DMS53 (cell line): ENCODE measurements at regions not wholly inside any gene's neighbourhood (a gene's known extent, or its start where the extent isn't known, plus 50 kb on each side); places are given as distances from the start of the nearest gene placed in this dataset.

ENCODE experiments used
- DNase-seq: peaks from one replicate; lab custom pipeline; 2025; lab: John Stamatoyannopoulos, UW

DNA sequence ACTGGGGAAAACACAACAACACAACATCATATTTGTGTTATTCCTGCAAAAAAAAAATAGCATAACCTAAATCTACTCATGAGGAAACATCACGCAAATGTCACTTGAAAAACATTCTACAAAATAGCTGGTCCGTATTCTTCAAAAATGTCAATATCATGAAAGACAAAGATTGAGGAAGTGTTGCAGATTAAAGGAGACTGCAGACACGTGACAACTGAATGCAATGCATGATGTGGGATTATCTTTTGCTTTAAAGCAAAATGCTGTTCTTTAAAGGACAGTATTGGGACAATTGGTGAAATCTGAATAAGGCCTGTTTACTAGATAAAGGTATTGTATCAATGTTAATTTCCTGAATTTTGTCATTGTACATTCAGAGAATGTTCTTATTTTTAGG, 157.7 kb downstream of the SMIM20 start:
- DNase-seq, result no peak

DNA sequence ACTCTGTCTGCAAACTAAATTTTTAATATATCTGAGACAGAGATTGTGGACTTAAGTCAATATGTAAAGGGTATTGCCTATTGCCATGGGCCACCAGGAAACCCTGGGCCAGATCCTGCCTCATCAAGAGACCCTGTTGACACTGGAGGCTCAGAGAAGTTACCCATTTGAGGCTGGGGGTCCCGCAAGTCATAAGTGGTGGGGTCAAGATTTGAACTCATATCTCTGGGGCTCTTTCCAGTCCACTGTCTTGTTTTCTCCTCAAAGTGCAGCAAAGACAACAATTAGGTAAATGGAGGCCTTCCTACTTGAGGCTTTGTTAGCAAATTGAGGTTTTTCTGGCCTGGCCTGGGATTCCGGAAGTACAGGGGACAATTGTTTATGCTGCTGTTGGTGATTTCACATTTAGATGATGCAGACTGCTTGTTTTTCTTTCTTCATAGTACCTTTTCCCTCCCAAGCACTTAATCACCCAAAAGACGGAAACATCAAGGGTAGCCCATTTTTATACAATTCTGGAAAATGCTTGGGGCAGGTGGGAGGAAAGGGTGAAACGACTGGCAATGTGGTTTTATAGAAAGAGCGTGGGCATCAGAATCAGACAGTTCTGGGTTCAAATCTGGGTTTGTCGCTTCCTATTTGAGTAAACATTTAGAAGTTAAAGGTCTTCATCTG, 160.0 kb downstream of the SMIM20 start:
- no peak for DNase-seq

GRCh38 chr4:26074712-26075430, 160.9 kb downstream of the SMIM20 start:
- DNase-seq, result no peak

DNA sequence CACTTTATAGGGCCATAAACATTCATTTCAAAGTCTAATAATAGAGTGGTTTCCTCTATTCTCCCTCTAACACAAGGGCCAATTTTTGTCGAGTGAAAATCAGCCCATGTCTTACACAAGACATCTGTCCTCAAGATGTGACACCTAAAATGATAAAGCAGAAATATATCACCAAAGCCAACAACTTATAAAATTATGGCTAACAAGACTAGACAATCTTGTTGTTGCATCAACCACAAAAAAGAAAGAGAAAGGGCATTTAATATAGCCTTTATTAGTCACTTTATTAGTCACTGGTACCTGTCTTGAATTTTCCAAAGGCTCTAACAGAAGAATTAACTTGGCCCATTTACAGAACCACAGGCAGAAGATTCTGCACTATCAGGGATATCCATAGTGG, 161.6 kb downstream of the SMIM20 start:
- DNase-seq, result no peak

GRCh38 chr4:26076000-26076587, 162.1 kb downstream of the SMIM20 start:
- no peak for DNase-seq

- DNase-seq, result no peak
Measured at GRCh38 chr4:26076896-26077295, 162.9 kb downstream of the SMIM20 start.

DNA sequence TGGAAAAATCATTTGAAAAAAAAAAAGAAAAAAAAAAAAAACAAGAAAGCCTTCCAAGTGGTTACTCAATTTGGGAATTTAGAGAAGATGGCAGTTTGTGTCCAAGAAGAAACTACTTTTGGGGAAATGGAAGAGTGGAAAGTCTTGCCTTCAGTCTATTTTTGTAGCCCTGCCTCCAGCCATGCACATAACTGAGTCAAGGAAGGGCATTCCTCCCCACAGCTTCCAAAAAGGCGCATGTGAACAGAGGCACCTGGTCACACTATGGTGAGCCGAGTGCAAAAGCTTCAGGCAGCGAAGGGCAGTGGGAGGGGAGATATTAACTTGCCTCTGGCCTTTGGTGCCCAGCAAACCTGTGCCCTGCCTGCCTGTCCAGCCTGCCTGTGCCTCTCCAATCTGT, 163.7 kb downstream of the SMIM20 start:
- no peak for DNase-seq

DNA sequence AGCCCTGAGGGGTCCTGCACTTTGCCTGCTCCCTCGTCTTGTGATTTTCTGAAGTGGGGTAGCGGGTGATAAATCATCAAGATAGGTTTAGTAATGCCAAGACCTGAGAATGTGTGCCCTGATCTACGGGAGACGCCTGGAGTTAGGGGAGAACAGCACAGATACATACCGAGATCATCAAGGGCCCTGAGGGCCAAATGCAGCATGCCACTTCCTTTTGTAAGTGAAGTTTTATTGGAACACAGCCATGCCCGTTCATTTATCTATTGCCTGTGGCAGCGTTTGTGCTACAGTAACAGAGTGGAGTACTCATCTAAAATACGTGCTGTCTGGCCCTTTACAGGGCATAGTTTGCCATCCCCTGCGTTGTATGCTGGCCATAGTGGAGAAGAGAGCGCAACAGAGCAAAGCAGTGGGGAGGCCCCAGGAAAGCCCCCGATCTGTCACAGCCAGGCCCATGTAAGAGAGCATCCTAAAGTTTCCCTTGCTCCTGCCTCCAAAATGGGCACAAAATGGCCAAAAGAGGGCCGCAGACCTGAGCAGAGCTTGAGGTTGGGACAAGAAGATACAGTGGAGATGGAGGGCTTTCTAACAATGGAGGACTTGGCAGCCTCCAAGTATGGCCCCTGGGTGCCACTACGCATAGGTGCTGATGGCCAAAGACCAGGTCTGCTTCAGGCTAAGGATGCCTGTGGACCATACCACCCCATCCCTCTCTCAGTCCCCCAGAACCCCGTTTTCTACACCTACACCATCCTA, 167.0 kb downstream of the SMIM20 start:
- no peak for DNase-seq

DNA sequence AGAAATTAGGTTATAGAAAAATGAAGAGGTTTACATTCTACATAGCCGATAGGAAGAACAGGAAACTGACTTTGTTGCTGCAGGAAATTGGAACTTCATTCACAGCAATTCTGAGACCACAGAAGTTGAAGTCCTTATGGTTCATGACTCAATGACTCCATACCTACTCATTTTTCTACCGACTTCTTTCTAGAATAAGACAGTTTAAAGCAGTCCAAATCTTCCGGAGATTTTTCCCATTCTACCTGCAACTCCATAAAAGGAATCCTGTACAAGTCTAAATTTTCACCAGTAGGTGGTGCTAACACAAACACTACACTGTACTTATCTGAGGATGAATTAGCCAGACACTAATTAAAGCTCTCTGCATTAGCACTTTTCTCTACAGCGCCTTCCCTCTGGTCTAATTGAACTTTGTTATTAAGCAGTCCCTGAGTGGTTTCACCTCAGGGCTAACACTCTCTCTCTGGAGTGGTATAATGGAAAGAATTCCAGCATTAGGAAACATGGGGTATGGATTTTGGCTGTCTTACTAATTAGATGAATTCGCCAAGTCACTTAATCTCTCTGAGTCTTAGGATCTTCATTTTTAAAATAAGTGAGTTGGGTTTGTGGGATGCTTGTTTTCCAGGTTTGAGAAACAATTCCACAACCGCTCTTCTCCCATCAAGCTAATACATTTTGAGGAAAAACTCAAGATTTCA, 167.9 kb downstream of the SMIM20 start:
- peak; percentile 78 for DNase-seq

GRCh38 chr4:26082565-26082964, 168.5 kb downstream of the SMIM20 start:
- DNase-seq, result no peak

DNA sequence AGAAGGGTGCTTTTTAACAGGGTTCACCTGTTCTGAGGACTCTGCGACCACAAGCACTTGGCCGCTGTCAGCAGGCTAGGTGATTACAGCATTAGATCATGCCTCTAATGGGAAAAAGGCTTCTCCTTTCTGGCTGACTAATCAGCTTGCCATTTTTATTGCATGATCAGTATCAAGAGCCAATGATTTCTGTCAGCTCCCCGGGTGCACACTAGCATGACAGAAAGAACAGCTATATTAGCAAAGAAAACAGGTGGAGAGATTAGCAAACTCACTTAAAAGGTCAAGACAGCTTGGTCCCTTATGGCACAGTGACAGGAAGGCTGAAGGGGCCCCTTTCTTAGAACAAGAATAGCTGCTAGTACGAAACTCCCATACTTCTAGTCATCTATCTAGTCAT, 170.0 kb downstream of the SMIM20 start:
- DNase-seq, result no peak

- DNase-seq, result no peak
Measured at GRCh38 chr4:26084414-26084813, 170.4 kb downstream of the SMIM20 start.

DNA sequence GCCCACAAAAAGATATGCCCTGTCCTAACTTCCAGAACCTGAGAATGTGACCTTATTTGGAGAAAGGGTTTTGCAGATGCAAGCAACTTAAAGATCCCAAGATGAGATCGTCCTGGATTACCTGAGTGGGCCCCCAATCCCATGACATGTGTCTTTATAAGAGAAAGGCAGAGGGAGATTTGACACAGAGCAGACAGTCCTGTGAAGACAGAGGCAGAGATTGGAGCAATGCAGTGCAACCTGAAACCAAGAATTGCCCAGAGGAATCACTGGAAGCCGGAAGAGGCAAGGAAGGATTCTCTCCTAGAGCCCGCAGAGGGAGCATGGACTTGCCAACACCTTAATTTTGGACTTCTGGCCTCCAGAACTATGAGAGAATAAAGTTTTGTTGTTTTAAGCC, 171.5 kb downstream of the SMIM20 start:
- DNase-seq, result no peak

- no peak for DNase-seq
Measured at GRCh38 chr4:26086621-26087441, 172.8 kb downstream of the SMIM20 start.

DNA sequence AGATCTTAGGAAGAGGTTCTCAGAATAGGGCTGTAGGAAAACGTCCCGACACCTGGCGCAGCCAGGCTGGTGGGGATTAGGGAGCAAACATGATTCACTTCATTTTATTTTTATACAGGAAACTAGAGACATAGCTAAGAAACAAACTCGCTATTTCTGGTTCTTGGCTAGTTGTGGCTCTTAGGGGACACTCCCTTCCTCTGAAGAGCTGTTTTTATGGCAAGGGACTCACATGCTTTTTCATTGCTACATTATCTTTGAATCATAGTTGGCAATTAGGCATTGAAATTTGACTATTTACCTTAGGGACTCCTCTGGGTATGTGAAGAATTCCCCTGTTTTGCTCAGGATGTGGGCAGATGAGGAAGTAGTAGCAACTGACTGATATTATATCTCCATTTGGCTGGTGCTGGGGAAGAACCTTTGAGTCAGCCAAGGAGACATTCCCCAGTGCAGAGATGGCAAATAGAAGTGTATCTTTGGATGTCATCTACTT, 174.5 kb downstream of the SMIM20 start:
- DNase-seq, result no peak

DNA sequence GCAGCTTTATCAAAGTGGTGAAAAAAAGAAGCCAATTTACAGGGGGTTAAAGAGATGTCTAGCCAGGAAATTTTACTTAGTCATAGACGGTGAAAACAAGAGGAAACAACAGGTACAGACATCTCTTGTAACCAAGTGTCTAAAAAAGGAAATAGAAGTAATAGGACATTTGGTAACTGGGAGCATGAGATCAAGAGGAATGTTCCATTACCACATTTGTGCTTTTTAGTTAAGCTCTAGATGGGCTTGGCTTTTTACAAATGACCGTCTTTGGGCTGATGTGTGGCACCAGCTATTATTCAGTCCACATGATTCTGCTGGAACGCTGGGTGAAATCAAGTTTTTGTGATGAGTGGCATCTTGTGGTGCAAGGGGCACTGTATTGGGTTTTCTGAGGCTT, 179.5 kb downstream of the SMIM20 start:
- DNase-seq, result no peak

DNA sequence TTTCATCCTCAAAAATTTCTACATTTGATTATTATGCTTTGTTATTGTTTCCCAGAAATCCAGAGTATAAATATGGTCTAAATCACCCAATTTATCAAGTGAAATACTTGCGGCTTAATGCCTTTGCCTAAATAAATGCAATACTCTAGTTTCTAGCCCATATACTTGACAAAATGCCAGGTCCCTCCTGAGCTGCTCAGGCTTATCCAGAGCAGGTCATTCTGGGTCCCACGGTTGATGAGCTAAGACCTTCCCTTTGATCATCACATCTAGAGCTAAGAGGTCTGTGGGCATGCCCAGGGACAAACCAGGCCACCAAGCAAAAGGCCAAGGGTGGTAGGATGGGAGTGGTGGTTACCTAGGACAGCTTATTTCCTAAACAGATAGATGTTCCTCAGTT, 180.1 kb downstream of the SMIM20 start:
- no peak for DNase-seq

- DNase-seq, result no peak
Measured at GRCh38 chr4:26094911-26095310, 180.9 kb downstream of the SMIM20 start.

- no peak for DNase-seq
Measured at GRCh38 chr4:26099967-26100366, 185.9 kb downstream of the SMIM20 start.

GRCh38 chr4:26101011-26101410, 187.0 kb downstream of the SMIM20 start:
- DNase-seq, result no peak

GRCh38 chr4:26104056-26104685, 190.2 kb downstream of the SMIM20 start:
- no peak for DNase-seq
